ENCODE measurements at regions not wholly inside any gene's neighbourhood (a gene's known extent, or its start where the extent isn't known, plus 50 kb on each side); places are given as distances from the start of the nearest gene placed in this dataset.

- no peak for DNase-seq
Observed at GRCh38 chr4:125620066-125620860, 305.5 kb downstream of the FAT4 start.

GRCh38 chr4:125624951-125625350 lies 310.2 kb downstream of the FAT4 start:
- 88 to 94% methylated on average over 1 of the region's 1 CpG for WGBS, 2 donors
- H3K27ac ChIP-seq, result no peak overlapping the region
- no peaks in the 10 kb centered on the region for H3K36me3 ChIP-seq
- TF ChIP-seq CTCF (IDR thresholded peaks at IDR 0.05) (no peak), POLR2A (IDR thresholded peaks at IDR 0.05) (no peak), POLR2AphosphoS5 (IDR thresholded peaks at IDR 0.05) (no peak), EP300 (IDR thresholded peaks at IDR 0.05) (no peak)
- no peak for DNase-seq
- intact Hi-C loops (cut with DNase I), result no loop called here
- H3K9me3 ChIP-seq, result no peaks in the 10 kb centered on the region
- H3K4me3 ChIP-seq, result no peak overlapping the region
- no peaks in the 10 kb centered on the region for H3K4me1 ChIP-seq
- no peaks in the 10 kb centered on the region for H3K27me3 ChIP-seq

More at GRCh38 chr4:125620066-125620860, 305.5 kb downstream of the FAT4 start:
- intact Hi-C loops (cut with DNase I), result no loop called here
- no peak overlapping the region for H3K4me3 ChIP-seq
- no peaks in the 10 kb centered on the region for H3K27me3 ChIP-seq
- WGBS, 2 donors, result 65 to 68% methylated on average over 3 of the region's 3 CpGs
- H3K9me3 ChIP-seq, result no peaks in the 10 kb centered on the region
- no peaks in the 10 kb centered on the region for H3K36me3 ChIP-seq
- no peaks in the 10 kb centered on the region for H3K4me1 ChIP-seq
- no peak overlapping the region for H3K27ac ChIP-seq
- TF ChIP-seq POLR2A (IDR thresholded peaks at IDR 0.05) (no peak), EP300 (IDR thresholded peaks at IDR 0.05) (no peak), POLR2AphosphoS5 (IDR thresholded peaks at IDR 0.05) (no peak), CTCF (IDR thresholded peaks at IDR 0.05) (no peak)

GRCh38 chr4:125626946-125627345 lies 312.2 kb downstream of the FAT4 start:
- Histone ChIP-seq H3K27me3 (no peaks in the 10 kb centered on the region), H3K4me1 (no peaks in the 10 kb centered on the region)
- TF ChIP-seq EP300 (IDR thresholded peaks at IDR 0.05) (no peak), POLR2AphosphoS5 (IDR thresholded peaks at IDR 0.05) (no peak), CTCF (IDR thresholded peaks at IDR 0.05) (no peak), POLR2A (IDR thresholded peaks at IDR 0.05) (no peak)

GRCh38 chr4:125639182-125639621 lies 324.4 kb downstream of the FAT4 start:
- DNase-seq, result no peak
- Histone ChIP-seq H3K4me1 (no peaks in the 10 kb centered on the region), H3K27me3 (no peaks in the 10 kb centered on the region), H3K27ac (no peak overlapping the region), H3K4me3 (no peak overlapping the region), H3K9me3 (no peaks in the 10 kb centered on the region), H3K36me3 (no peaks in the 10 kb centered on the region)
- intact Hi-C loops (cut with DNase I), result no loop called here
- 40 to 67% methylated on average over 6 of the region's 6 CpGs for WGBS, 2 donors
- TF ChIP-seq EP300 (IDR thresholded peaks at IDR 0.05), result no peak
- TF ChIP-seq POLR2A (IDR thresholded peaks at IDR 0.05), result no peak
- no peak for TF ChIP-seq CTCF (IDR thresholded peaks at IDR 0.05)
- TF ChIP-seq POLR2AphosphoS5 (IDR thresholded peaks at IDR 0.05), result no peak

More at GRCh38 chr4:125626946-125627345, 312.2 kb downstream of the FAT4 start:
- Histone ChIP-seq H3K36me3 (no peaks in the 10 kb centered on the region), H3K9me3 (no peaks in the 10 kb centered on the region), H3K4me3 (no peak overlapping the region), H3K27ac (no peak overlapping the region)
- no peak for DNase-seq
- 63 to 79% methylated on average over 1 of the region's 1 CpG for WGBS, 2 donors
- intact Hi-C loops (cut with DNase I), result no loop called here
